Left lung (tissue), 4 donors: ENCODE measurements at regions not wholly inside any gene's neighbourhood (a gene's known extent, or its start where the extent isn't known, plus 50 kb on each side); places are given as distances from the start of the nearest gene placed in this dataset.

Source experiments
- ATAC-seq: fragments of 200-7000 bp; cut with Tn5 transposase; one replicate; pipeline ENCODE4 v1.9.1; 2020; ENCODE audit warnings: moderate library complexity
- DNase-seq, 4 donors: peaks; one replicate each; pipeline ENCODE4 v3.0.0-alpha.2; 2013 to 2020
- H3K27ac ChIP-seq, 2 donors: fragments of 200-600 bp; sonication (generic) in 1 of 2; one replicate each; pipeline versions ENCODE4 v1.5.0 to v1.8.0; 2020 to 2021
- H3K27me3 ChIP-seq, 2 donors: fragments of 200-600 bp; sonication (generic) in 1 of 2; one replicate each; pipeline versions ENCODE4 v1.5.0 to v1.8.0; 2020 to 2021
- H3K36me3 ChIP-seq, 2 donors: fragments of 200-600 bp; sonication (generic) in 1 of 2; one replicate each; pipeline versions ENCODE4 v1.5.0 to v1.8.0; 2020 to 2021
- H3K4me1 ChIP-seq, 2 donors: fragments of 200-600 bp; one replicate each; pipeline ENCODE4 v1.8.0; 2021
- H3K4me3 ChIP-seq, 2 donors: fragments of 200-600 bp; sonication (generic) in 1 of 2; one replicate each; pipeline versions ENCODE4 v1.5.0 to v1.8.0; 2020 to 2021; ENCODE audit warnings: mild to moderate bottlenecking in 1 of 2
- H3K9me3 ChIP-seq, 2 donors: fragments of 200-600 bp; sonication (generic) in 1 of 2; one replicate each; pipeline versions ENCODE4 v1.5.0 to v1.8.0; 2020 to 2021
- CTCF ChIP-seq, 2 donors: fragments of 200-600 bp; sonication (generic) in 1 of 2; IDR thresholded peaks; one replicate each; pipeline versions ENCODE4 v1.5.0 to v1.8.0; 2021; ENCODE audit warnings: antibody characterized with exemption in 2 of 2
- intact Hi-C, 2 donors: fragments of 100-400 bp; cut with DNase I; formaldehyde crosslinking; loops; one replicate each; pipeline versions ENCODE4 v1.11.2 to v1.14.2; 2022
- donor health status: DM: no; HTN: yes; CAD: no.
- donor health status: DM: no; HTN: no; CAD: no.

GRCh38 chrY:19262310-19262709, 482.2 kb downstream of the KDM5D start:
- intact Hi-C loops, result no loop called here
- Histone ChIP-seq H3K4me1 (no peaks in the 10 kb centered on the region), H3K36me3 (no peaks in the 10 kb centered on the region), H3K4me3 (no peak overlapping the region), H3K9me3 (no peaks in the 10 kb centered on the region), H3K27me3 (no peaks in the 10 kb centered on the region), H3K27ac (no peak overlapping the region)
- DNase-seq, result no peak
- no peak for ATAC-seq
- TF ChIP-seq CTCF (IDR thresholded peaks at IDR 0.05), result no peak

GRCh38 chrY:19232276-19232994, 458.9 kb upstream of the HSFY2 start:
- ATAC-seq, result no peak
- H3K27ac ChIP-seq, result no peak overlapping the region
- DNase-seq, result peak in 1 of 4 donors; percentile 0
- H3K4me3 ChIP-seq, result no peak overlapping the region
- TF ChIP-seq CTCF (IDR thresholded peaks at IDR 0.05), result no peak
- intact Hi-C loops, result no loop called here
- H3K27me3 ChIP-seq, result no peaks in the 10 kb centered on the region
- no peaks in the 10 kb centered on the region for H3K4me1 ChIP-seq
- H3K36me3 ChIP-seq, result no peaks in the 10 kb centered on the region
- H3K9me3 ChIP-seq, result no peaks in the 10 kb centered on the region

GRCh38 chrY:19220784-19221183, 447.2 kb upstream of the HSFY2 start:
- intact Hi-C loops, result no loop called here
- Histone ChIP-seq H3K4me1 (no peaks in the 10 kb centered on the region), H3K4me3 (no peak overlapping the region), H3K36me3 (no peaks in the 10 kb centered on the region), H3K27ac (no peak overlapping the region), H3K9me3 (no peaks in the 10 kb centered on the region), H3K27me3 (no peaks in the 10 kb centered on the region)
- no peak for TF ChIP-seq CTCF (IDR thresholded peaks at IDR 0.05)
- no peak for ATAC-seq
- no peak for DNase-seq

- H3K36me3 ChIP-seq, result no peaks in the 10 kb centered on the region
- no peaks in the 10 kb centered on the region for H3K4me1 ChIP-seq
- intact Hi-C loops, result no loop called here
- no peak for ATAC-seq
- no peaks in the 10 kb centered on the region for H3K27me3 ChIP-seq
- DNase-seq, result no peak
- H3K27ac ChIP-seq, result no peak overlapping the region
- H3K9me3 ChIP-seq, result no peaks in the 10 kb centered on the region
- no peak for TF ChIP-seq CTCF (IDR thresholded peaks at IDR 0.05)
- H3K4me3 ChIP-seq, result no peak overlapping the region
Observed at GRCh38 chrY:19208915-19209314, 435.4 kb upstream of the HSFY2 start.

DNA sequence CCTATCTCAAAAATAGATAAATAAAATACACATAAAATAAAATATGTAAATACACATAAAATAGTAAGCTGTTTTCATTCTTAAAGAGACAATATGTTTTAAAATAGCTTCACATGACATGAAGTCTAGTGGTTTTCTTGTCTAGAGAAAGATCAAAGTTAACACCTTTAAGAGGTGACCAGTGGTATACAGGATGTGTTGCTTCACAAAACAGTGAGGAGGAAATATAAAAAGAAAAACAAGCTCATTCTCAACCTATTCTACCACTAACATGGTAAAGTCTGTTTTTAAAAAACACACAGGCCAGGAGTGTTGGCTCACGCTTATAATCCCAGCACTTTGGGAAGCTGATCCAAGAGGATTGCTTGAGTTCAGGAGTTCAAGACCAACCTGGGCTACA, 433.5 kb upstream of the HSFY2 start:
- ATAC-seq, result no peak
- H3K9me3 ChIP-seq, result no peaks in the 10 kb centered on the region
- TF ChIP-seq CTCF (IDR thresholded peaks at IDR 0.05), result no peak
- no peak for DNase-seq
- no peaks in the 10 kb centered on the region for H3K4me1 ChIP-seq
- no peak overlapping the region for H3K27ac ChIP-seq
- H3K27me3 ChIP-seq, result no peaks in the 10 kb centered on the region
- intact Hi-C loops, result no loop called here
- H3K4me3 ChIP-seq, result no peak overlapping the region
- H3K36me3 ChIP-seq, result no peaks in the 10 kb centered on the region
